ENCODE measurements at regions not wholly inside any gene's neighbourhood (a gene's known extent, or its start where the extent isn't known, plus 50 kb on each side); places are given as distances from the start of the nearest gene placed in this dataset.

- ChIA-PET CTCF (interaction anchor here (0.9 kb wide), 1 partner anchor 611 kb away, joined by 3 read pairs; no protein-coding TSS in a partner anchor), POLR2A (no interaction called here)
- H3K4me3 ChIP-seq (ENCODE audit: low read depth, low read length): no peak overlapping the region
- DNase-seq (ENCODE audit: low read depth, low spot score): no peak
- TF ChIP-seq, protein P1, sequence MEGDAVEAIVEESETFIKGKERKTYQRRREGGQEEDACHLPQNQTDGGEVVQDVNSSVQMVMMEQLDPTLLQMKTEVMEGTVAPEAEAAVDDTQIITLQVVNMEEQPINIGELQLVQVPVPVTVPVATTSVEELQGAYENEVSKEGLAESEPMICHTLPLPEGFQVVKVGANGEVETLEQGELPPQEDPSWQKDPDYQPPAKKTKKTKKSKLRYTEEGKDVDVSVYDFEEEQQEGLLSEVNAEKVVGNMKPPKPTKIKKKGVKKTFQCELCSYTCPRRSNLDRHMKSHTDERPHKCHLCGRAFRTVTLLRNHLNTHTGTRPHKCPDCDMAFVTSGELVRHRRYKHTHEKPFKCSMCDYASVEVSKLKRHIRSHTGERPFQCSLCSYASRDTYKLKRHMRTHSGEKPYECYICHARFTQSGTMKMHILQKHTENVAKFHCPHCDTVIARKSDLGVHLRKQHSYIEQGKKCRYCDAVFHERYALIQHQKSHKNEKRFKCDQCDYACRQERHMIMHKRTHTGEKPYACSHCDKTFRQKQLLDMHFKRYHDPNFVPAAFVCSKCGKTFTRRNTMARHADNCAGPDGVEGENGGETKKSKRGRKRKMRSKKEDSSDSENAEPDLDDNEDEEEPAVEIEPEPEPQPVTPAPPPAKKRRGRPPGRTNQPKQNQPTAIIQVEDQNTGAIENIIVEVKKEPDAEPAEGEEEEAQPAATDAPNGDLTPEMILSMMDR (IDR thresholded peaks at IDR 0.05; ENCODE audit: insufficient read depth, low read length, missing control alignments): no peak
These were observed 156.4 kb downstream of the INSIG2 start for GRCh38 chr2:118244686-118245085.

DNA sequence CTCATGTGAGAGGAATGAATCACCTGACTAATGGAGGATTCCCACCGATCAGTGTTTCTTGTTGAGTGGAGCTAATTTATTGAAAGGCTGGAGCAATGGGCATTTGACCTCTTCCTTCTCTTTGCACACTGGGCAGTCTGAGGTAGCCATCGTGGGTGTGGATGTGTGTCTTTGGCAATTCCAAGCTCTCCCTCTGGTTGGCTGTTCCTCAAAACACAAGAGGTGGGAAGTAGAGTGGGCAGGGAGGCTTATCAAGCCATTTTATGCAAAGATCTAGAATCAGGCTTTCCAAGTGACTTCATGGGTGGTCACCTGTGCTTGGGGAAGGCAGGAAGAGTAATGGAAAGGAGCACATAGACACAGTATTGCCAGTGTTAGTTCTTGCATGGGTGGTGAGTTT, 154.8 kb downstream of the INSIG2 start:
- no peak overlapping the region for H3K4me3 ChIP-seq (ENCODE audit: low read depth, low read length)
- POLR2A ChIA-PET: no interaction called here
- CTCF ChIA-PET: no interaction called here
- TF ChIP-seq, protein P1 (IDR thresholded peaks at IDR 0.05; ENCODE audit: insufficient read depth, low read length, missing control alignments): no peak
- DNase-seq (ENCODE audit: low read depth, low spot score): no peak

DNA sequence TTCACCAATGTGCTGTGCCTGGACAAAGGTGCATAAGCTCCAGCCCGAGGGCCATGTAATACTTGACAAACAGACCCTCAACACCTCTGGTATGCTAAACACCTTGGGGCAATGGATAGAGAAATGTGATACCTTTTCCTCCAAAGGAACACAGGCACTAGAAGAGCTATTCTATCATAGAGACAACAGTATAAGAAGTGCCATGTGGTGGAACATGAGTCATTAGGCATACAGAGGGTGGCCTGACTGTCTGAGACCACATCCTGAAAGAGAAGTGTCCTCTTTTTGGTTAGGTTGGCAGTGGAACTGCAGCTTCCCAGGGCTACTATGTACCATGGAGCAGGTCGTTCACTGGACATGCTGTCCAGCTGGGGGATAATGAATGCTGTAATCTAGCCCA, 153.9 kb downstream of the INSIG2 start:
- no peak for DNase-seq (ENCODE audit: low read depth, low spot score)
- no peak overlapping the region for H3K4me3 ChIP-seq (ENCODE audit: low read depth, low read length)
- ChIA-PET POLR2A (no interaction called here), CTCF (interaction anchor here (1.1 kb wide), 1 partner anchor 14 kb away, joined by 3 read pairs; no protein-coding TSS in a partner anchor)
- TF ChIP-seq, protein P1 (IDR thresholded peaks at IDR 0.05; ENCODE audit: insufficient read depth, low read length, missing control alignments): no peak

- POLR2A ChIA-PET: no interaction called here
- no peak for DNase-seq (ENCODE audit: low read depth, low spot score)
- TF ChIP-seq, protein P1 (IDR thresholded peaks at IDR 0.05; ENCODE audit: insufficient read depth, low read length, missing control alignments): no peak
- CTCF ChIA-PET: interaction anchor here (1.1 kb wide), 1 partner anchor 13 kb away, joined by 3 read pairs; no protein-coding TSS in a partner anchor
- H3K4me3 ChIP-seq (ENCODE audit: low read depth, low read length): no peak overlapping the region
These were observed 152.9 kb downstream of the INSIG2 start for GRCh38 chr2:118241128-118241527.

DNA sequence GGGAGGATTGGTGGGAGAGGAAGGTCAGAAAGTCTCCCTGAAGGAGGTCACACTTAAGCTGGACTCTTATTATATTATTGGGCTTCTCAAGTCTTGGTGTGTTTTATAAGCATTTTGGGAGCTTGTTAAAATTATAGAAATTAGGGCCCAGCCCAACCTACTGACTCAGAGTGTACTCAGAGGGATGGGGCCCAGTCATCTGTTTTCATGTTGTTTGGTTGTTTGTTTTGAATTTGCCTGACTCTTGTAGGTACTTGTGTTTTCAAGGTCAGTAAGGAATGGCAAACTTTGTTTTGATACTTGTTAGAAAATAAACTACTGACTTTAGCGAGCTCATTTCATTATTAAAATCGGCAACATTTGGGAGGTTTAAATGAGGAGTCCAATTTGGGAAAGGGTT, 152.0 kb downstream of the INSIG2 start:
- CTCF ChIA-PET: interaction anchor here (0.5 to 1.5 kb wide), 2 partner anchors 18 to 23 kb away, joined by 3 to 6 read pairs; no protein-coding TSS in a partner anchor

DNA sequence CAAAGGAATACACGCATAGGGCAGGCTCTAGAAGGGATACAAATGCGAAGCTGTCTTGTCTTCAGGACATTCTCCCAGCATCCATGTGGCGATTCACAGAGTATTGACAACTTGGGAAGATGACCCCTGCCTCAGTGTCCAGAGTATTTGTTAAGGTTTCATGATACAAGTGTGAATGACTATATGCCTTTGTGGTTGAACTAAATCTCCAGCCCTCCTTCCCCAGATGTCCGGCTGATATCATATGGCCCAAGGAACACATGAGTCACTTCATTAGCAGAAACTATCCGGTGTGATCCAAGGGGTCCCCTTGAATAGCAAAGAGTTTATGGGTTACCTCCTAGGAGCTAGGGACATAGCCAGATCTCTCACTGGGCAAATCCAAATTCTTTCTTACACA, 151.0 kb downstream of the INSIG2 start:
- no peak for DNase-seq (ENCODE audit: low read depth, low spot score)
- TF ChIP-seq, protein P1 (IDR thresholded peaks at IDR 0.05; ENCODE audit: insufficient read depth, low read length, missing control alignments): no peak
- no peak overlapping the region for H3K4me3 ChIP-seq (ENCODE audit: low read depth, low read length)
- ChIA-PET CTCF (interaction anchor here (1.5 kb wide), 1 partner anchor 17 kb away, joined by 6 read pairs; no protein-coding TSS in a partner anchor), POLR2A (no interaction called here)

More for the DNA sequence above, 152.0 kb downstream of the INSIG2 start:
- no peak overlapping the region for H3K4me3 ChIP-seq (ENCODE audit: low read depth, low read length)
- DNase-seq (ENCODE audit: low read depth, low spot score): no peak
- POLR2A ChIA-PET: no interaction called here
- TF ChIP-seq, protein P1 (IDR thresholded peaks at IDR 0.05; ENCODE audit: insufficient read depth, low read length, missing control alignments): no peak

All from AG04449 (cell line).